Right ventricle myocardium superior (tissue), 1 donor: ENCODE measurements at regions not wholly inside any gene's neighbourhood (a gene's known extent, or its start where the extent isn't known, plus 50 kb on each side); places are given as distances from the start of the nearest gene placed in this dataset.
"Not testable (repeated sequence)": the region's sequence is repeated elsewhere in the genome, so short reads cannot be mapped to it uniquely, and the experiment has no call there.

Experiments used
- ATAC-seq: fragments of 200-7000 bp; cut with Tn5 transposase; one replicate; pipeline ENCODE4 v1.9.1; 2020; ENCODE audit warnings: mild to moderate bottlenecking; ENCODE audit not compliant: poor library complexity
- DNase-seq: peaks from one replicate; pipeline ENCODE4 v3.0.0-alpha.2; 2020
- intact Hi-C: fragments of 100-400 bp; cut with DNase I; formaldehyde crosslinking; loops from one replicate; pipeline ENCODE4 v1.11.2; 2022
- donor health status: DM: no; HTN: yes; CAD: no; lungs with severe emphysema.

GRCh38 chr2:187208199-187208785, 239.8 kb downstream of the CALCRL start:
- ATAC-seq: no peak
- intact Hi-C loops: no loop called here
- no peak for DNase-seq

GRCh38 chr2:187207126-187207525, 240.9 kb downstream of the CALCRL start:
- DNase-seq: no peak
- ATAC-seq: no peak
- intact Hi-C loops: no loop called here

- intact Hi-C loops: no loop called here
- ATAC-seq (no peak), DNase-seq (no peak)
Observed at GRCh38 chr2:187206471-187206870, 241.6 kb downstream of the CALCRL start.

- ATAC-seq (no peak), DNase-seq (no peak)
- intact Hi-C loops: no loop called here
Observed at GRCh38 chr2:187206071-187206470, 242.0 kb downstream of the CALCRL start.

- DNase-seq: no peak
- intact Hi-C loops: no loop called here
- no peak for ATAC-seq
Observed at GRCh38 chr2:187198136-187198535, 249.9 kb downstream of the CALCRL start.

- intact Hi-C loops: no loop called here
- no peak for DNase-seq
- no peak for ATAC-seq
Observed at GRCh38 chr2:187194049-187194448, 254.0 kb downstream of the CALCRL start.

- DNase-seq (no peak), ATAC-seq (no peak)
- intact Hi-C loops: no loop called here
Observed at GRCh38 chr2:187188783-187189631, 259.0 kb downstream of the CALCRL start.

GRCh38 chr2:187187519-187187918, 260.5 kb downstream of the CALCRL start:
- intact Hi-C loops: no loop called here

GRCh38 chr2:187180529-187180928, 267.5 kb downstream of the CALCRL start:
- DNase-seq (no peak), ATAC-seq (no peak)
- intact Hi-C loops: no loop called here

More at GRCh38 chr2:187187519-187187918, 260.5 kb downstream of the CALCRL start:
- DNase-seq (no peak), ATAC-seq (no peak)

GRCh38 chr2:187178876-187179275, 269.2 kb downstream of the CALCRL start:
- DNase-seq, intact Hi-C loops, ATAC-seq: not testable (repeated sequence)

- intact Hi-C loops: no loop called here
- DNase-seq (no peak), ATAC-seq (no peak)
Observed at GRCh38 chr2:187177253-187177652, 270.8 kb downstream of the CALCRL start.

- ATAC-seq (no peak), DNase-seq (no peak)
- intact Hi-C loops: no loop called here
Observed at GRCh38 chr2:187174582-187174981, 273.5 kb downstream of the CALCRL start.

GRCh38 chr2:187171318-187171717, 276.7 kb downstream of the CALCRL start:
- intact Hi-C loops: no loop called here
- DNase-seq: no peak
- no peak for ATAC-seq

GRCh38 chr2:187169864-187170263, 278.2 kb downstream of the CALCRL start:
- ATAC-seq: no peak
- intact Hi-C loops: no loop called here
- DNase-seq: no peak

GRCh38 chr2:187168720-187169713, 279.0 kb downstream of the CALCRL start:
- intact Hi-C loops: no loop called here
- peak; percentile 25 for ATAC-seq

GRCh38 chr2:187167491-187167890, 280.6 kb downstream of the CALCRL start:
- ATAC-seq (no peak), DNase-seq (no peak)
- intact Hi-C loops: no loop called here

More at GRCh38 chr2:187168720-187169713, 279.0 kb downstream of the CALCRL start:
- DNase-seq: no peak

GRCh38 chr2:187165936-187166610, 282.0 kb downstream of the CALCRL start:
- DNase-seq (no peak), ATAC-seq (no peak)
- intact Hi-C loops: no loop called here

- intact Hi-C loops: no loop called here
- no peak for ATAC-seq
- DNase-seq: no peak
Observed at GRCh38 chr2:187158452-187158851, 289.6 kb downstream of the CALCRL start.

GRCh38 chr2:187157046-187157445, 291.0 kb downstream of the CALCRL start:
- intact Hi-C loops: no loop called here
- DNase-seq: no peak
- no peak for ATAC-seq
